Endothelial cell of hepatic sinusoid (primary cell): ENCODE measurements at regions not wholly inside any gene's neighbourhood (a gene's known extent, or its start where the extent isn't known, plus 50 kb on each side); places are given as distances from the start of the nearest gene placed in this dataset.
"Not testable (repeated sequence)": the region's sequence is repeated elsewhere in the genome, so short reads cannot be mapped to it uniquely, and the experiment has no call there.

Experiments used
- in situ Hi-C: cut with HindIII; loops from 2 replicates; pipeline ENCODE4 v1.10.0; 2017; ENCODE audit warnings: low sequenced_read_pairs

DNA sequence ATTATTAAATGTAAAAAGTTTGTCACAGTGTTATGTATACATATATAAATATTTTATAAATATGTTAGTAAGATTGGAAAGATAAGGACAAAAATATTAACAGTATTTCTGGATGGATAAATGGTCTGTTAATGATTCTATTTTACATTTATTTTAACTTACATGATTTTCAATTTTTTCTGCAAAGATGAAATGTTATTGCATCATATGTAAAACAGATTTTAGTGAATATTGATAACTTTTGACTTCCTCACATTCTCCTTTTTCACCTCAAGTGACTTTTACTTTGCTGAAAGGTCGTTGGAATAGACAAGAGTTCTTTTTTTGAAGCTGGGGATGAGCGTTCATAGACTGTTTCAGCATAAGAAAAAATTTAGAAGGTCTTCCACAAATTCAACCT is 1554.7 kb upstream of the TENM4 start:
- in situ Hi-C loops = no loop called here

DNA sequence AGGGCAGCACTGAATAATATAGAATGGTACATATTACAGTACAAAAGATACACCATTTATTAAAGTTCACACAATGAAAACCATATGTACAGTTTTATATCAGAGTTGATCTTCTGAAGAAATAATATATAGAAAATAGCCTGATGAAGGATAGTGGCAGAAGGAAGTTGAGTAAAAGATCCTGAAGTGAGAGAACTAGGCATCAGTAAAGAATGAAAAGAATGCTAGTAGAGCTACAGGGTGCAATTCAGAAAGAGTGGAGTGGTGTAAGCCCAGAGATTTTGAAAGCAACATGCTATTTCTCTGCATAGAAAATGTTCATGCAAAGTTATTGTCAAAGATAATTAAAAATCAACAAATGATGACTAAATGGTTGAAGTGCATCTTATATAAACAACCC is 1552.7 kb upstream of the TENM4 start:
- in situ Hi-C loops = no loop called here

DNA sequence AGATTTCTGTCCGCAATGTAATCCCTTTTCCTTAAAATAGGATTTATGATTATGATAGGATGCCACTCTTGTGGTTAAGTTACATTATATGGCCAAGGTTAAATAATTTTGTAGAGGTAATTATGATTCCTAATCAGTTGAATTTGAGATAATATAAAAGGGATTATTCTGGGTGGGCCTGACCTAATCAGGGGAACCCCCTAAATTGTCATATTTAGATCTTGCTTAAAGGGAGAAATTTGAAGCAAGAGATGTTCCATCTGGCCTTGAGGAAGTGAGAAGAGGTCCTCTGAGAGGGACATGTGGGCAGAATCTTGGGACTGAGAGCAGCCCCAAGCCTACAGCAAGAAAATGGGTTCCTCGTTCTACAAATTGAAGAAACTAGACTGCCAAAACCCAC is 1550.1 kb upstream of the TENM4 start:
- in situ Hi-C loops = no loop called here

DNA sequence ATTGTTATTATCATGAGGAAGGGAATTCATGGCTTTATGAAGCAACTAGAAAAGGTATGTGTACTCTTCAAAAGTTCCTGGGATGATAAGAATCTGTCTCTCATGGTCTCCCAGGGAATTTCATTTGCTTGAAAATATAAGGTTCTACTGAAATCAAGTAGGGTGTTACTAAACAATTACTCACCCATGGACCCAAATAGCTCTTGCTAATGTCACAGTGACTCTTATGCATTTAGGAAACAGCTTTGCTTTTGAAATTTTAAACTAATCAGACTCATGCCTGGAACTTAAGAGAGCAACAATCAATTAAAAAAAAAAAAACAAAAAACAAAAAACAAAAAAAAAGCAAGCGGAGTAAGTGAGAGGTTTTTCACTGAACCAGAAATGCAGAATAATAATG is 1546.3 kb upstream of the TENM4 start:
- in situ Hi-C loops = no loop called here

DNA sequence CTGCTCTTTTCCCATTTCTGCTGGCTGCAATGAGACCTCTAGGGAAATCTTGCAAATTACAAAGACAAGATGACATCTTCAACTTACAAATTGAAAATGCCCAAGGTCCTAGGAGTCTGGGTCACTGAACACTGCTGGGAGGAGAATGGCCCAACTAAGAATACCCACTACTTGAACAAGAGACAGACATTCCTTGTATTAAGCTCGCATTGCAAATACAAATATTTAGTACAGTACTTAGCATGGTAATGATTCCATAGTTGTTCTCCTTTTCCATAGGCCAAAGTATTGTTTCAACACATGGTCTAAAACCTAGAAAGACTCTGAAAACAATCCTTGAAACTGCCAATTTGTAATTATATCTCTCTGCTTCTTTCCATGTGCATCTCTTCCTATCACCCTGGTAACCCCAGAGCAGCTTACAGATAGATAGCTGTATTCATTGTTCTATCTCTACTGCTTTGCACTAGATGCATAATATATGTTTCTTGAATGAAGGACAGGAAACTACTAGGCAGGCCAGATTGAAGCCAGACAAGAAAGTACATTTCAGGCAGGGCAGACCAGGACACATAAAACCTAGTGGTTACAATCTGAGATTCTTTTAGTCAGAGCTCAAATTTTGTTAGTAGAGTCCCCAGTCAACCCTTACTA is 1545.7 kb upstream of the TENM4 start:
- in situ Hi-C loops = no loop called here

DNA sequence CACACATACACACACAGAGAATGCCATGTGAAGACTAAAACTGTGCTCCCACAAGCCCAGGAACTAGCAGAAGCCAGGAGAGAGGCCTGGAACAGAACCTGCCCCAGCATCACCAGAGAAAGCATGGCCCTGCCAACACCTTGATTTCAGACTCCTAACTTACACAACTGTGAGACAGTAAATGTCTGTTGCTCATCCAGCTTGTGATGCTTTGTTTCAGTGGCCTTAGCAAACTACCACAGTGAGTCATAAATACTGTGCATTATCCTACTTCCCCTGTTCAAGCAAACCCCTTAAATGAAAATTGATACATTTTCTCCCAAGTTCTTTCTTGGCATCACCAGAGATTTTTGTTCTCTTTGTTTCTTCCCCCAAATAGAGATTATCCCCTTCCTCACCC is 1539.4 kb upstream of the TENM4 start:
- in situ Hi-C loops = no loop called here

DNA sequence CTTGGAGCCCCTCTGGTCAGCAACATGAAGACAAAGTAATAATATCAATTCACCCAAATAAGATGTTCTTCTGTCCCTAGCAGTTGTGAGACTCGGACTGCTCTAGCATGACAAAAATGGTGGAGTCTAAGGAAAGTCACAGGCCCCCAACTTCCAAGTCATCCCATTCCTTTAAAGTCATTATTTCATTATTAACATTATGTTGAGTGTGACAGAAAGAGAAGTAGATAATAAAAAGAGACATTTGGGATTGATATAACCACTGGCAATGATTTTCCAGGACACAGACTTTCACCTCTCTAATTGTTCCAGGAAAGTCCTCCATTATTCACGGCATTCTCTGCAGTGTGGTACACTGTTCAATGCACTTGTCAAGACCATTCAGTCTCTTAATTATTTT is 1533.0 kb upstream of the TENM4 start:
- in situ Hi-C loops = no loop called here

DNA sequence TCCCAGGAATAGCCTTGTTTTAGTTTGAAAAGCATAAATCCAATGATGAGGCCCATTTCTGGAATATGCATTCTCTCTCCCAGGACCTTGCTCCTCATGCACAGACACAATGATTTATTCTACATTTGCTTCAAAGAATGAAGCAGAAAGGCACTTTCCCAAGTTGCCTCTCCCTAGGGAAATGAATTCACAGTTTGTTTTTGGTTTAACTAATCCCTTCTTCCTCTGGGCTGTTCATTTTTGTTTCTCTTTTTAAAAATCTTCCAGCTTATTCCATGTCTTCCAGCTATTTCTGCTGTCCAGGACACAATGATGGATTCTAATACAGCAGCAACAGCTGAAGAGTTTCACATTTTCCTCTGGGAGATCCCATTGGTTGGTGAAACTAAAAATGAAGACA is 1529.2 kb upstream of the TENM4 start:
- in situ Hi-C loops = no loop called here

DNA sequence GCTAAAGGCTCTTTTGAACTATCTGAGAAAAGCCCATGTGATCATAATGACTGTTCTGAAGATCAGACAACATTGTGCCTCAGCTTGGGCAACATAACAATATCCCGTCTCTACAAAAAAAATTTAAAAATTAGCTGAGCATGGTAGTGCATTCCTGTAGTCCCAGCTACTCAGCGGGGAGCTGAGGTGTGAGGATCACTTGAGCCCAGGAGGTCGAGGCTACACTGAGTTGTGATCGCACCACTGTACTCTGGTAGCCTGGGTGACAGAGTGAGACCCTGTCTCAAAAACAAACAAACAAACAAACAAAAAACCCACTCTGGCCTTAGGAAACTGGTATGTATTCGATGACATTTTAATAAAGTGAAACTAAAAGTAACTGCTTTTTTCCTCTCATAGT is 1526.8 kb upstream of the TENM4 start:
- in situ Hi-C loops = no loop called here

DNA sequence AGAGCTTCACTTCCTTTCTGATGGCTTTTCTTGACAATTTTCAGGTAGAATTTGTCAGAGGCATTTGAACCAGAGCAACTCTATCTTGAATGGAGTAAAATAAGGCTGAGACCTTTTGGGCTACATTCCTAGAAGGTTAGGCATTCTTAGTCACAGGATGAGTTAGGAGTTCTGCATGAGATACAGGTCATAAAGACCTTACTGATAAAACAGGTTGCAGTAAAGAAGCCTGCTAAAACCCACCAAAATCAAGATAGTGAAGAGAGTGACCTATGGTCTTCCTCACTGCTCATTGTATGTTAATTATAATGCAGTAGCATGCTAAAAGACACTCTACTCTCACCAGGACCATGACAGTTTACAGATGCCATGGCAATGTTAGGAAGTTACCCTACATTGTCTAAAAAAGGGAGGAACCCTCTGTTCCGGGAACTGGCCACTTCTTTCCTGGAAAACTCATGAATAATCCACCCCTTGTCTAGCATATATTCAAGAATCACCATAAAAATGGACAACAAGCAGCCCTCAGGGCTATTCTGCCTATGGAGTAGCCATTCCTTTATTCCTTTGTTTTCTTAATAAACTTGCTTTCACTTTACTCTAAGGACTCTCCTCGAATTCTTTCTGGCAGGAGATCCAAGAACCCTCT is 1519.7 kb upstream of the TENM4 start:
- in situ Hi-C loops = no loop called here

DNA sequence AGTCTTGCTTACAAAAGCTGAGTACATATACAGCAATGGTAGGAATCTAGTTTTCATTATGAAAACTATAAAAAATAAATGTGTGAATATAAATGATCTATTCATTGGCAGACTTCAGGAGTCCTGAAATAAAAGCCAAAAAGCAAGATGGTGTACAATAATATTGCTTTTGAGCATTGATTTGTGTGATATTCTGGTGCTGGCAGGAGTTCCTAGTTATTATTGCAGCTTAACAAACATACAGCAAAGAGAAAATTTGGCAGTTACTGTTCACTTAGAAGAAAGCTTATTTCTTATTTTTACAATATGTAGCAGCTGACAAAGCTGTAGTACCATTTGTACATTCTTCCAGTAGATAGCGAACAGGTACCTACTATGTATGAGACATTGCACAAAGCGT is 1518.9 kb upstream of the TENM4 start:
- in situ Hi-C loops = no loop called here

DNA sequence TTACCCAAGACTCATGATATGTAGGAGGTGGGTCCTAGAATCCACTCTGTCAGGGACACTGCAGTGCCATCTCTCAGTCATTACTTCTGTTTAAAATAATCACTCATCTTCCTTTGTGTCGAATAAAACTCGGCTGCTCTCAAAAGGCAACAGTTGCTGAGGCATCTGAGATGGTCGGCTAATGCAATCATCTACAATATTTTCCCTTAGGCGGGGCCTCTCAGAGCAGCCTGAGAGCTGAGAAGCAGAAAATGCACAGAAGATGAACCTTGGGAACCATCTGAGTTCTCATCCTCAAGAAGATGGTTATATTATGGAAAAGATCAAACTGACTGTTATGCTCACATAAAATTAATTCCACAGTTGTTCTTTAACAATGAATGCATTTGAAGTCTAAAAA is 1518.2 kb upstream of the TENM4 start:
- in situ Hi-C loops = no loop called here

DNA sequence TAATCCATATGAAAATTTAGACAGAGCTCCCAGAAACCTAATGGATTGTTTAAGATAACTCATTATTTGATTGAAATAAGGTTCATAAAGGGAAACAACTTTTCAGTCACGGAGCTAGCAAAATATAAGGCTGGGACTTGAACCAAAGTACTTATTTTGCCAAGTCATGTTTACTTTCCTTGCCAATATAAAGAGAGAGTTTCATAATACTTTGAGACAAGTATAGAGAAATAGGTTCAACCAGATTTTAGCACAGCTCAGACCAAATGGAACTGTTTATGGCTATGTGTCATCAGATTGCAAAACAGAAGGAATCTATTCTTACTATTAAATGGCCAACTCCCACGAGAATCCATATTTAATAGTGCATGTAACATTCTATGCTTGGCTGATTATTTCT is 1517.5 kb upstream of the TENM4 start:
- in situ Hi-C loops = no loop called here

DNA sequence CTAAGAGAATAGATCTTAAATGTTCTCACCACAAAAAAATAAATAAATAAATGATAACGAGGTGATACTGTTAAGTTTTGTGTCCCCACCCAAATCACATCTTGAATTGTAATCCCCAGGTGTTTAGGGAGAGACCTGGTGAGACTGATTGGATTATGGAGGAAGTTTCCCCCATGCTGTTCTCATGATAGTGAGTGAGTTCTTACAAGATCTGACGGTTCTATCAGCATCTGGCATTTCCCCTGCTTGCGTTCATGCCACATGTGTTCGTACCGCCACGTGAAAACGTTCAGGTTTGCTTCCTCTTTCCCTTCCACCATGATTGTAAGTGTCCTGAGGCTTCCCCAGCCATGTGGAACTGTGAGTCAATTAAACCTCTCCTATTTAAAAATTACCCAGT is 1514.8 kb upstream of the TENM4 start:
- in situ Hi-C loops = no loop called here

DNA sequence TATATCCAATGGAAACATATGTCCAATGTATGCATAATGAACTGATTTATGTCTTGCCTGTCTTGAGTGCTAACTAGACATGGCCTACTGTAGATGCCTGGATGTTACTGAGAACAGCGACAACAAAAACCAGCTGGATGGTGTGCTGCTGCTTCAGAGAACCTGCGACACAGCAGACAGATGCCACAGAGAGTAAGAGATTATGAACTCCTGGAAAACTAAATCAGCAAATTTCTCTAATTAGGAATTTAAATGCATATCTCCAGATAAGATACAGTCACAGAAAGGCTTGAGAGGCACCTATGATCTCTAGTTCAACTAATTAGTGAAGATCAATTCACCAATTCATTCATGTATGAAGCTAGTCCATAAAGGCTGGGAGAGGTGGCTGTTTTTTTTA is 1508.0 kb upstream of the TENM4 start:
- in situ Hi-C loops = no loop called here

DNA sequence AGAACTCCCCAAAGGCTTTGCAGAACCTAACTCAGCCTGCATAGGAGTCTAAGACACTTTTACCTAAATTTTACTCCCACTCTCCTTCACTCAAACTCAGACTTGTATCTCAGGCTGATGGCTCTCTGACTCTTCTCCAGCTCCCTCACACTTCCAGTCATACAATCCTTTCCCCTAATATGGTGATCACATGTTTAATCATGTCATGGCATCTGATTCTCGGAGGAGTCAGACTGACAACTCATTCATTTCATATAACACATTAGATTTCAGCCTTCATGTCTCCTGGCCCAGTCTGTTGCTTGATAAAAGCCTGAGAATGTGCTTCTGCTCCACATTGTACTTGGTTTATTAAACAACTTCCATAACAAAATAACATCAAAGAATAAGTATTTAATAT is 1503.9 kb upstream of the TENM4 start:
- in situ Hi-C loops = no loop called here

DNA sequence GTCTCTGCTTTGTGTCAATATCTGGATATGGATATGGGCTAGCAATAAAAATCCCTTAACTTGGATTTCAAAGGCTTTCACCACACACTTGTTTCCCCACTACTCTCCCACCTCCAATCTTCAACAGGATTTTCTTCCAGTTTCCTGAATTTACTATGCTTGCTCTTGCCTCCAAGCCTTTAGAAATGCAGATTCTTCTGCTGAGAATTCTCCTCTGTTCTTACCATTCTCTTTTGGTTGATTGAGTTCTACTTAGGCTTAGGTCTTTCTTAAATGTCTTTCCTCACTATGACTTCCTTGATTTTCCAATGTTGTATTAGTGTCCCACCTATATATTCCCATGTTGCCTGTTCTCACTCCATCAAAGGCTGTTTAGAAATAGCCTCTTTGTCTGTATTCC is 1502.4 kb upstream of the TENM4 start:
- in situ Hi-C loops = no loop called here

DNA sequence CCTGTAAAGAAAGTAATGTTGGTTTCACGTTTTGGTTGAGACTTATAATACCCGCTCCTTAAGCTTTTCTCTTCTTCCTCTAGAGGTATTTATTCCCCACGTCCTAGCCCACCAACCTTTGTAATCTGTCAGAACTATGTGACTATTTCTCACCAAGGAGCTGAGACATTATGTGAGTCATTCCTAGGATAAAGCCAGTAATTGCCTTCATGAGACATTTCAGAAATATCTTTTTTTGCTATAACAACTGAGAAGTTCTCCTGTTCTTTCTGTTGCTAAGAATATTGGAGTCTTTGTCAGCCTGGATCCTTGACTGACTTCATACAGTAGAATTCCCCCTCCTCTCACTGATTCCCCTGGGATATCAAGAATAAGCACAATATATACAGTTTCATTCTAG is 1497.0 kb upstream of the TENM4 start:
- in situ Hi-C loops = no loop called here

DNA sequence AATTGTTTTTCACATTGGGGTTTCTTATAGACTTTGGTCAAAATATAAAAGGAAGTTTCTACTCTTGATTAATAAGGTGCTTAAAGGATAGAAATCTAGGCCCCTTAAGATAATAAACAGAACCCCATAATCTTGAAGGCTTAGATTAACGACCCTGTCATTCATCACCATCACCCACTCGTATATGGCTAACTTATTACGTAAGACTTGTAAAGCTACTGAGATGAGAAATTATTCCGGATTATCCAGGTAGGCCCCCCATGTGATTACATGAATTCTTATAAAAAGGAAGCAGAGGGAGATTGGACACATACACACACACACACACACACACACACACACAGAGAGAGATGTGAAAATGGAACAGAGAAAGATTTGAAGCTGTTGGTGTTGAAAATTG is 1489.2 kb upstream of the TENM4 start:
- in situ Hi-C loops = no loop called here

DNA sequence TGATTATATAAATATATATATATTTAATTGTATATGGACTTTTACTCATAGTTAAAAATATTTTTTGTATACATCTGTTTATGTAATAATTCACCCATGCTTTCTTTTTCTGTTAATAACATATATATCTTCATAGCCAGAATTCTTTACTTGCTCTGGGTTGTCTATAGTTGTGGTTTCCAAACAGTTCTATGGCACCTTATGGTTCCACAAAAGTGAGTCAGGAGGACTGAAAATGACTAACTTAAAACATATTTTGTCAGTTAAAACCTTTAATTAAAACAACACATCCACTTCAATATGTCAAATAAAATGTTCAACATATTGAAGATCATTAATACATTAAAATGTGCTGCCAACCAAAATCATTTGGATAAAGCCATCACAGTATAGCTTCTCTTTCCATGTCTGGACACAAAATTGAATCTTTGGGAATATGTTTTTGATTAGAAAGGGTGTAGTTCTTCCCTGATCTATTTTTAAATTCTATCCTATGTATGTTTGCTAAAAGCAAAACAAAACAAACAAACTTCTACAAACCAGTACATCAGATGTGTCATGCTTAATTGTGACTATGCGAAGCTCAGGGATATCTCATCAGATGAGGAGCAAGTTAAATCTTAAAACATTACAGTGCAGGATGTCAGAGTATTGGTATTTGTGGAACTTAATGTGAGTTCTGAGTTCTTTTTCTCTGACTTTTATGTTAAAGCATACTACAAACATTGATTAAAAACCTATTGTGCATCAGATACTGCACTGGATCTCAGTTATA is 1488.4 kb upstream of the TENM4 start:
- in situ Hi-C loops = no loop called here

DNA sequence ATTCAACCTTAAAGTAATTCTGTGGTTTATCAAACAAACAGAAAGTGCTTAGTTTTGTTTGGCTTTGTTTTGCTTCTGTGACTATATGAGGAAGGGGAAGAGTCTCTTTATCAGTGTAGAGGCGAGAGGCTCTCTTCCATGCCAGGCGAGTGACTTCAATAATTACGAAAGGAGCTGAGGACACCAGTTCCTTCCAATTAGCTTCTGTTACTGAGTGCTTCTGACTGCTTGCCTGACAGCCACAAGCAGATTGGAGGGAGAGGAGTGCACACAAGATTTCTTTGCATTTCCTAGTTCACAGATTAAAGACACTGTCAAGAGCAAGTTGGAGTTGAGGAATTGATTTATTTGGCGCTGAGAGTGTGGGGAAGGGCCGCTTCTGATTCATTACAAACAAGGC is 1484.5 kb upstream of the TENM4 start:
- in situ Hi-C loops = no loop called here

DNA sequence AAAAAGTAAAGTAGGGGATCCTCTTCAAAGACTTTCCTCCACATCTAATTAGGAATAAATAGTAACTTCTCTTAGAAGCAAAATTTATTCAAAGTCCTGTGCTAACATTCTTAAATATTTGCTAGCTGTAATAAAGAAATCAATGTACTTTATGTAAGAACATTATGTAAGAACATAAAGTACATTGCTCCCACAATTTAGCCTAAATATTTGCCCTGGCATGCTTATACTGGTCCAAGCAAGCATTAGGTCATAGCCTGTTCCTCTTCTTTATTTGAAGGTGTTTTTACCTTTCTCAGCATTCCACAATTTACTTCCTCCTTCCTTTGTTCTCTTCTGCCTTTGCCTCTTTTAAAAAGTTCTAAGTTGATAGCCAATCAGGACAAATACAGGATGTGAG is 1480.5 kb upstream of the TENM4 start:
- in situ Hi-C loops = not testable (repeated sequence)
